GM19351 (cell line): ENCODE measurements at regions not wholly inside any gene's neighbourhood (a gene's known extent, or its start where the extent isn't known, plus 50 kb on each side); places are given as distances from the start of the nearest gene placed in this dataset.

Experiments
- ATAC-seq: cut with Tn5 transposase; IDR thresholded peaks from one replicate; pipeline ENCODE4 v1.9.1; 2021; ENCODE audit warnings: mild to moderate bottlenecking, moderate library complexity; ENCODE audit not compliant: unreplicated experiment

DNA sequence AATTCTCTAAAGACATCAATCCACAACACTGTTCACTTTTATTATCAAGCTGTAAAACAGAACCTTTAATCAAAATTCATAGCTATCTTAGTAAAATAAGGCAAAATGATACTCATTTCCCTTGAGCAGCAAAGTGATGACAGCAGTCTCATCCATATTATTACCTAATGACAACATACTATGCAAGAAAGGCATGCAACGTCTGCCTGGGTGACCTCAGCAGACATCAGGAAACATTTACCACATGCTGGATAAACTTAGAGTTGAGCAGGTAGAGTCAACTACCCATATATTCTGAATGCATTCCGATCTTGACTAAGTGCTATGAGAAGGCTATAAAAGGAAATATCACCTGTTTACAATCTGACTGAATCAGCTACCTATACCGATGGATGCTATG is 145.1 kb downstream of the SIPA1L2 start:
- no peak for ATAC-seq

DNA sequence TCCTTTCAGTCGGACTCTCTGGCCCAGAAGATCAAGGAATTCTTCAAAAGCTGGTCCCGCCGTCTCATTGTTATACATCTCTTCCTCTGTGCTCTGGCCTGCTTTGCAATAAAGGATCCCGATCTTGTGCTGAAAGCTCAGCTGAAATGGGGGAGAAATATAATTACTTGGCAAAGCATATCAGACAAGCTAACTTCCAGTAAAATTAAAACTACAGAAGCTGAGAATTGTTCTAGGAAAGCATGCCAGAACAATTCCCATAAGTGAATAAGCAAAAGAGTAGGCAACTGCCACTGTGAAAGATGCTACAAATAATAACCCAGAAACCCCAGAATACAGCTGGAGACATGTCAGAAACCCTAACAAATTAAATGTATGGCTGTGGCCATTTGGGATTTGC is 146.1 kb downstream of the SIPA1L2 start:
- no peak for ATAC-seq

DNA sequence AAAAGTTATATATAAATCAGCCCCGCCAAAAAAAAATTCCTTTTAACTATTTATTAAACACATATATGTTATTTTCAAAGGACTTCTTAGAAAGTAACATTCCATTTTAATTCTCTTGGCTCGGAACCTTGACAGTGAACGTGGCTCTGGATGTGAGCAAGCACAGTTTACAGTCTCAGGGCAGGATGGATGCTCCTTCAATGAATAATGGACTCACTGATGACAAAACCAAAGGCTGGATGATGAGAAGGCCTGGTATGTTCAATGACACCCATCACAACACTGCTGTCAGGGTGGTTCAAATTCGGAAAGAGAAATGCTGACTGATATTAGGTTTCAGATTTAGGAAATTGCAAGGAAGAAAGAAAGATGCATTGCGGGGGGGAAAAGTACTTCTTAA is 148.8 kb downstream of the SIPA1L2 start:
- no peak for ATAC-seq

DNA sequence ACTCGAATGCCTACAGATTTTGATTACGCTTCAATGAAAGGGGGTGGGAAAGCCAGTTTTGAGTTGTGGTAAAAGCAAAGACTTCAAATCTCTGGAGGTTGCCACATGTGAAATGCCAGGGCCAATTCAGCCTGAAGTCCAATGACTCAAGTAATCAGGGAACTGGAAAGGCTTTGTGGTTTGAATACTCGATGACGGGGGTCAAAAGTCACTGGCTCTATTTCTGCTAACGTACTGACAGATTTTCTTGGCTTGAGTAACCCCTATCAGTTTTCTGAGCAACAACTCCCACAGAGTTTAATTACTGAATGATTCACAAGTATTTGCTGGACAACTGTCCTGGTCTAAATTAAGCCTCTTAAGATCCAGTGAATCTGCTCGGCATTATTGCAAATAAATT is 152.2 kb downstream of the SIPA1L2 start:
- ATAC-seq = no peak

DNA sequence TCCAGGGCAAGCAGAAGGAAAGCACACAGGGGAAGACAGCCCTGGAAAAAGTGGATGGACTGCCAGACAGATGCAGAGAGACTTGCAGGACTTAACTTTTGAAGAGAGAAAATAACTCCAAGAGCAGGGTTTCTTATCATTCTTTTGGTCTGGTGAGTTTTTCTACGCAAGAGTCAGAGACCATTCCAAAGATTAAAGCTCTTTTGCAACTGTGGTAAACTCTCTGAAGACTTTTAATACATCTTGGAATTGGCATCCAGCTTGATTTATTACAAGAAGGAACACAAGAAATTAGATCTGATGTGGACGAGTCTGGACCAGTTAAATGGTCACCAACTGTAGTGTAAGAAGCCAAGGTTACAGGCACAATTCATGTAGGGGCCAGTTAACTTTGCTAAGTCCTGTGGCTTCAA is 153.4 kb downstream of the SIPA1L2 start:
- no peak for ATAC-seq

DNA sequence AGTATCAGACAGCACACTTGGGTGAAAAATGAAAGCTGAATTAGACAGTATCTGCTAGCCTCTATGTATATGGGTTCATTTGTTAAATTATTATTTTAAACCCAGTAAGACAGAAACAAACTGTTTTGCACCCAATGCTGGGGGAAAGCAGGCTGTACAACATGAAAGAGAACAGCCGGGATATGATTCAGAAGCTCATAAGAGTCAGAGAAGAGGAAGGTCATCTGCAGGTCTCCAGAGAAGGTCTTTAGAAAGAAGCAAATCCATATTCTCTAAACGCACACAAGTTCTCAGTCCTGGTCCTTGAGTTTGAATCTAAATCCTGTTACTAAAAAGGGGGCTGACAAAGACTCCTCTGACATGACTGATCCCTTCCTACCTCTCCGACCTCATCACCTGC is 155.1 kb downstream of the SIPA1L2 start:
- no peak for ATAC-seq

DNA sequence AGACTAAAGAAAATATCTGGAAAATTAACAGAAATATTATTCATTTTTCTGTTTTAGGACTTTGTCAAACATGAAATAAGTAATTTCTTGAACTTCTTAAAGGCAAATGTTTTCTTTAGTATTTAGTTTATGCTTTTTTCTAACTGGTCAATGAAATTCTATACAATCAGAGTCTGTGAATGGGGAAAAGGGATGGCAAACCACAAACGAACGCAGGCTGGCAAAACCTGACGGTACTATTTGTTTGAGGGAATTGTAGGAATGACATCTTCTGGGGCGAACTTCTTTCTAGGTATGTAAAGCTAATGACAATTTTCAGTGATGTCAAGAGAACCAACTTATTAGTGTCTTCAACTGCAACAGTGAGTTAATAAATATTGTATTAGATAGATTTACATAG is 156.0 kb downstream of the SIPA1L2 start:
- no peak for ATAC-seq

DNA sequence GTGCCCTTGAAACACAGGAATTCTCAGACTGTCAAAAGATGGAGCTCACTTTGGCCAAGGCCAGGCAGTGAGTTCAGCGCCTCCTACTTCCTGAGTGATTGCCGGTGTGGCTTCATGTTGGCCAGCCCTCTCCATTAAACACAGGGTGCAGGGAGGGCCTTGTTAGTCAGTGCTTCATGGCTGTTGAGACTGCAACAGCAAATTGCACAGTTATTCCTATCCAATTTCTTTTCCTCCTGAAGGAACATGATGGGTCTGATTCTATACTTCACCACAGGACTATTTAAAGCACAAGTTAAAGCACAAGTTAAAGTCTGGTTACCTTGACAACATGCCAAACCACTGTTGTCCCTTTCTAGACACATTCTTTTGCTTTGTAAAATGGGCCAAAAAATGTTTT is 156.6 kb downstream of the SIPA1L2 start:
- ATAC-seq = no peak

DNA sequence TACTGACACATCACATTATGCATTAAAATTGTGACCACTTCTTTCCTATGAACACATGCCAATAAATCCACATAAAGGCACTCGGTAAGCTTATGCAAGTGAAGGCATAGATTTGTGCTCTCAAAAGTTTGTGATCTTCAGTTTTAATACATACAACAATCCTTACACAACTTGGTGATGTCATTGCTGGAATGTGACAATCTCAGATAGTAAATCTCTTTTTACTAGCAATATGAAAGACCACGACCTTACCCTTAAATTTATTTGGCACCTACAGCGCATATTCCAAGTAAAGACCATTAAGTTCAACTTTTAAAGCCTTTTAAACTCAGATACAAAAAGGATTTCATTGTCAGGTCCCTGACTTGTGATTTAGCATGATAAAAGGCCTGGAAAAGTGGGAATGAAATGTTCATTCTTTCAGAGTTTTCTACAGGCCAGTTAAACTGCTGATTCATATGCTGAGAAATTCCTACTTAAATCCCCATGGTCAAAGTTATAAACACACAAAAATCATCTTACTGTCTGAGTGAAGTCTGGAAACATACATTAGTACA is 157.4 kb downstream of the SIPA1L2 start:
- no peak for ATAC-seq

DNA sequence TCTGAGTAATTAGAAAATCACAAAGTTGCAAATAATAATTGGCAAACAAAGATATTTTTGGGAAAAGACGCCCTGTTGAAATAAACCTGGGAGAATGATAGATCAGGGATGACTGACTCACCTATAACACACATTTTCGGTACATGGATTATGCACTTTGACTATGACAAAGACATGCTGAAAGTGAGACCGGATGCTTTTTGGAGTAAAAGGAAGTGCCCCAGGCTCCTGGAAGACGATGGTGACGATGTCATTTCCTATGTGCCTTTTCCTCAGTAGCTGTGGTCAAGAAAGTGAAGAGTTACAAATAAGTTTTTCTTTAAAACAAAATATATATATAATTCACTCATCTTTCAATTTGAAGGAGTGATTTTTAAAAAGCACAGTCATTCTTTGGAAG is 158.7 kb downstream of the SIPA1L2 start:
- no peak for ATAC-seq

DNA sequence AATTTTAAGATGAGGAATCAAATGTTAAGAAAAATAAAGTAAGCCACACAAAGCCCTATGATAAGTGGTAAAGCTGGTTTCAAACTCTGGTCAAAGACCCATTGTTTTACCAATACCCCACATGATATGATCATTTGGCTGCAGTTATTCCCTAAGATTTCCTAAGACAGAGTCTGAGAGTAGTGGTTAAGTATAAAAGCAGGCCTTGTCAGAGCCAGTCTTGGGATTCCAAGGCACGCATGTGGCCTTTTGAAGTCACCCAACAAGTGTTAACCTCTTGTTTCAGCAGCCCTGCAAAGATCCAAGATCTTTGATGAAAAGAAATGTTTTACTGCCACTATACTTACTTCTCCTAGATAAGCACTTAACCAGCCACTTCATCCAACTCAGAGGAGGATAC is 159.2 kb downstream of the SIPA1L2 start:
- no peak for ATAC-seq

DNA sequence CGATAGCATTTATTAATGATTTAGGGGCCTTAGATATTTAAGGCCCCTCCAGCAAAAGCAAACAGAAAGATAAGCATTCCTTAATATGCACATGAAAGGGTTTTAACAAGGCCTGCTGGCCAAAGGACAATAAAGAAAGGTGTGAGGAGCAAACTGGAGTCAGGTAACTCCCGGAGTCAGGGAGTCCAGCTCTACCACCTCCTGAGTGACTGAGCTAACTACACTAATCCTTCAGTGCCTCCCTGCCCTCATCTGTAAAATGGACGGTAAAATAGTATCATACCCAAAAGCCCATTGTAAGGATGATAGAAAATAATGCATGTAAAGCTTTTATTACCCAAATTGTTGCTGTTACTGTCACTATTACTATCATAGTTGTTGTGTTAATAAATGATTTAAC is 161.7 kb downstream of the SIPA1L2 start:
- ATAC-seq = no peak

DNA sequence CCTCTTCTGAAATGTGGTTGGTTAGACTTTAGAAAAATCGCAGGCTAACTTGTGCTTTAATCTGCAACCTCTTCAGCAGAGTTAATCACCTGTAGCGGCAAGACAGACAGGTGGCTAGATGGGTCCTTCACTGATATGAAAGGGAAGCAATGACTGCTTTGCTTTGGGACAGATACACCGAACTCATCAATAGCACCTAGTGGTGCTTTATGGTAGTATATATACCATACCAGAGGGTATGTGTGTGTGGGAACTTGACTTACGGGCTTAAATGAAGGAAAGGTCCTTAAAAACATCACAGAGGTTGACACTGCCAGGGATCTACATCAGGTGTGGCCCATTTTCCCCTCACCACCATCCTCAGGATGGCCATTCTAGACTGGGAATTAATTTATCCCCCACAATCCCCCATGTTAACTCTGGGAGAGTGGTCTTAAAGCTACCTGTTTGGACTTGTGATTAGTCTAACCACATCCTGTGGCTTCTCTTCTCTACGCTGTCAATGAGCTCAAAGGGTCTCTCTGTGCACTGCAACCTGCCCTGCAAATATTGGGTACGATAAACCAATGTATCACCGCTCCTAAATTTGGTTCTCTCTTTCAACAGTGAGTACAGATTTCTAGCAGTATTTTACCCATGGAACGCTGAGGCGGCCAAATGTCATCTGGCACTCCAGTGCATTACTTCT is 162.7 kb downstream of the SIPA1L2 start:
- no peak for ATAC-seq

DNA sequence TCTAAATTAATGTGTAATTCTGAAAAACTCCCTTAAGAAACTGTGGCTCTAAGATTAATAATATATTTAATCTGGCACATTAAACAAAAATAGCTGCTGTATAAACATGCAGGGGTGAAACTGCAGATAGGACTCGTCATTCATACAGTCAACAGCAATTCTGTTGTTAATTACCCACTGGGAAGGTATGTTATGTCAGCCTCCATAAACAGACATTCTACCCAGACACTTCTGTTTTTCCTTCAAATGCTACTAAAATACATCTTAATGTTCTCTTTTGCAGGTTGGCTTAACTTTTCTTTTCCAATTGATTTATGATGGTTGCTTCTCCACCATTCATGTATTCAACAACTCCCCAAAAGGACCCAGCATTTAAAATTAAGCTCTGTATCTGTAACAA is 165.6 kb downstream of the SIPA1L2 start:
- ATAC-seq = no peak

DNA sequence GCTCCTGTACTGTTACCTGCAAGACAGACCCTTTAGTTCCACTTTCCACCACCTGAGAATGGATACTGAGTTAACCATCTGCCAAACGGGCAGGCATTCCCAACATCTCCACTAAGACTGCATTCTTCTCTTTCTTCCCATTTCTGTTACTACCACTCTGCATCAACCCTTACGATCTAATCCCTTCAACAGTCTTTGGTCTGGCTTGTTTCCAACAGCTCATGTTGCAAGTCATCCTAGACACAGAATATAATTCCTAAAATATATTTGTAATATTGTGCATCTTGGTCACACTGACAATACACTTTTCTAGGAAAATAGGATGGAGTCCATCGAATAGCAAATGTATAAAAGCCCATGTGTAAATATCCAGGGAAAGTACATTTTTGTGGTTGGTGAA is 166.7 kb downstream of the SIPA1L2 start:
- no peak for ATAC-seq

DNA sequence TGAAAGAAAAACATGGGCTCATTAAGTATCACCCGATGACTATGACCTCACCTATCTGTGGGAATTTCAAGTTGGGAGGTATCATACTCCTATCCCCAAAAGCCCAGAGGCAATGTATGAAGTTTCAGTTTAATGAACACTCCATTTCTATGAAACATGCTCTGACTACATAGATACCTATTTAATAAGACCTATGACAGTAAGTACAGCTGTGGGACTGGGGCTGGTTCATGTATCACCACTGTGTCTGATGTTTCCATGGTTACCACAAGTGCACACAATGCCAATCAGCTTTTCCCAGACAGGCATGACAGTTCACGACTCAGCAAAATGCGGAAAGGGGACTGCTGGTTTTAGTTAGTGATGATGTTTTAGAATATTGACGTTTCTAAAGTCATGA is 167.7 kb downstream of the SIPA1L2 start:
- ATAC-seq = no peak

DNA sequence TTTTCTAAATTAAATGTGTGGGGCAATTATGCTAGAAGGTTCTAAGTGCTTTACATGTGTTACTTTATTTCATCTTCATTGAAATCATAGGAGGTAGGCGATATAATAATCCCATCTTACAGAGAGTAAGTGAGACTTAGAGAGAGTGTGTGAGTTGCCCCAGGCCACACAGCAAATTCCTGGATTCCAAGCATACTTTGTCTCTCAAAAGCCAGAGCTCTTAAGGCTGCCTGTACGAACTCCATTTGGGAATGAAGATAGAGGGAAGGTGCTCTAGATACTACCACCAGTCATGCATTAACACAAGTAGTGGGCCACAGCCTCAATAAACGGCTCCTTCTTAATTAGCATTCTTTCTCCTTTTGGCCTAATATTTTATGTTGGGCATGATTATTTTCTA is 170.1 kb downstream of the SIPA1L2 start:
- no peak for ATAC-seq

DNA sequence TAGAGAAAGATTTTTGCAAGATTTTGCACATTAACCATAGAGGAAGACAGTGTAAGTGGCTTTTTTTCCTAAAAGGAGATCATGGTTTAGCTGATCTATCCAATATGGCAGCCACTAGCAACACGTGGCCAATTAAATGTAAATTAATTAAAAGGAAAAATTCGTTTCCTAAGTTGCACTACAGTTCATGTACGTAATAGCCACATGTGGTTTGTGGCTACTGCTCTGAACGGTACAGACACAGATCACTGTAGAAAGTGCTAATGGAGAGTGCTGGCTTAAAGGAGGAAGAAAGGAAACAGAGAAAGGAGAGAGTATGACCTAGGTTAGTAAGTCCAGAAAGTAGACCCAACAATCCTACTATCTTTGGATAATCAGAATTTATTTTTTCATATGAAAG is 170.8 kb downstream of the SIPA1L2 start:
- ATAC-seq = no peak

DNA sequence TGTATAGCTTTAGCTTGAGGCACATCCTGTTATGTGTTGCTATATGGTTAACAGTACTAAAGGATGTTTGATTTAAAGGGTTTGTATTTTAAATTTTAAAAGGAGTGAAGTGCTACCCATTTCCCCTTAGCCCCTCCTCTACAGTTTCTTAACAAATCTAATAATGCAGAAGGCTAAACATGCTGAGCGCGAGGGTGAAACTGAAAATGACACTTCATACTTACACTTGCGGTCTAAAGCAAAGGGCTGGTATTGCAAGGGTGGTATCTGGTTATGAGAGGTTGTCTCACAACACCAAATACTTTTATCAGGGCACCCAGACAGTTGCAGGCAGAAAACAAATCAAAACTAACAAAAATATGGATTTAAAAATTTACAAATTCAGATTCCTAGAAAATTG is 172.3 kb downstream of the SIPA1L2 start:
- ATAC-seq = peak; percentile 98

DNA sequence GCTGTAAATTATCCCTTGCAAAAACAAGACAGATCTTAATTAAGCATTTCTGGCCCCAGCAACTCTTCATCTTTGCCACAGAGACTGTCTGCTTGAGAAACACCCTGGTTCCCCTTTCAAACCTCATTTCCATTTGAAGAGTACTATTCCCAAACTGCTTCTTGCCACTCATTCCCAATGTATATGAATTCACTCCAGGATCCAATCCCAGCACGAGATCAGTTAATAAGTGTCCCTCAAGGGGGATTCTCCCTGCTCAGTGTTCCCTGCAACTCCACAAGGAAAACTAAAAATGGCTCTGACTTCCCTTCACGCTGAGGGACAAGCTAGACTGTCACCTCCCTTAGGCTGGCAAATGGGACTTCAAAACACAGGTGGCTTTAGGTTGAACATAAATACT is 173.2 kb downstream of the SIPA1L2 start:
- no peak for ATAC-seq

DNA sequence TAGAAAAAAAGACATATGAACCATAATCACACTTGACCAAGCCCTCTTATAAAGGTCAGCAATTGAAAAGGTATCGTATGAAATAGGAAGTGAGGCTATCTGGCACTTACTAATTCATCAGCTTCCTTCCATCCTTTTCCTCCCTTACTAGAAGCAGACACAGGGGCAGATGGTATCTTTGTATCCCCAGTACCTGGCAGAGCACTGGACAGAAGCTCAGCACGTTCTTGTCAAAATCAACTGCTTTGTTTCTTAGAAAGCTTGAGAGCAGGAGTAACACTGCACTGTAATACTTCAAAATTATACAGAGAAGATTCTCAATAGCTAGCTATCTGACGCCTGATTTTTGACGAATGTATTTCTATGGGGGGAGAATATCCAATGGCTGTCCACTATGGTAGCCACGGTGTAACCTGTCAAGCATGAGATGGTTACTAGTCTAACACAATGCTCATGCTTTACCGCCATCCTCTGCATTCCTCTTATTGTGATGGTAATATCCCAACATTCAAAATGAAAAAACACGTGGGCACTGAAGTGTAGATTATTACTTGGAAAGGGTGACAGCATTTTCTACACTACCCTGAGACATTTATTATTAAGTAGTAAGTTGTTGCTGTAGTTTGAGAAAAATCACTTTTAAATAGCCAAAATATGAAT is 175.6 kb downstream of the SIPA1L2 start:
- ATAC-seq = no peak

DNA sequence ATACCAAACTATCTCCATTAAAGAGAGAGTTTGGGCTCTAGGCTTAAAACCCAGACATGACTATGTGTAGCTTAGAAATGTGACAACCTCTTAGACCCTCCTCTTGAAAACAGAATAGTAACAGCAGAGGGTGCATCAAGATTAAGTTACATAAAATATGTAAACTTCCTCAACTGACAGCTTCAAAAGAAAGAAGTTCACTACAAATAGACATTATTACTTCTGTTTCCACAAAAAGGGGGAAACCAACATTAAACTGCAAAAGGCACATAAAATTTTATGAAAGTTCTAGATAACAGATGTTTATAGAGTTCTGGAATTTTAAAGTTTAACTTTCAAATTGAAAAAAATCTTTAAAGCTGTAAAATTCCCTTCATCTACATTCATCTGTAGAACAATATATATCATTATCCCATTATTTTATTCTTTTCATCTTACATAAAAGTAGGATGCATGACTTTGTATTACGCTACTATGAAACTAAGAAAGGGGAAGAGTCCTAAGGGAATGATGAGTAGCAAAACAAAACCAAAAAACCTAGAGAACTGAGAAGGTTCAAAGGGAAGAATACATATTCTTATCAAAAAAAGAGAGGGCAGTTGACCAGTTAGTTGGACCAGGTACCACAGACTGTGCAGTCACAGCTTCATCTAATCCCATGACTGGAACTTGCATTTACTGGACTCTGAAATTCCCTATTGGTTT is 177.0 kb downstream of the SIPA1L2 start:
- ATAC-seq = no peak
